ENCODE measurements at regions not wholly inside any gene's neighbourhood (a gene's known extent, or its start where the extent isn't known, plus 50 kb on each side); places are given as distances from the start of the nearest gene placed in this dataset.

DNA sequence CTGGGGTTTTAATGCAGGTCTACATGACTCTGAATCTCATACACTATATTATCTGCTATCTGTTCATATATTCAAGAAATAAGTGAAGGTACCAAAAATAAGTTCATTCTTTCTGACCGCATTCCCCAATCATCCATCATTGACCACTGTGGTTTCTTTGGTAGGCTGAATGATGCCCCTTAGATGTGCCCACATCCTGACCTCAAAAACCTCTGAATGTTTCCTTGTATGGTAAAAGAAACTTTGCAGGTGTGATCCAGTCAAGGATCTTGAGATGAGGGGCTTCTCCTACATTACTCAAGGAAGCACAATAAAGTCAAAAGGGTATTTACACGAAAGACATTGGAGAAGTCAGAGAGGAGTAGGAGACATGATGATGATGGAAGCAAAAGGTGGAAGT is 60.6 kb upstream of the LRRC8B start:
- Histone ChIP-seq H2BK5ac (ENCODE audit: low read depth, low read length, poor library complexity, severe bottlenecking) (no peak overlapping the region), H3K56ac (ENCODE audit: extremely low read depth, insufficient read depth, low read length) (no peak overlapping the region), H2AK5ac (ENCODE audit: low read depth, low read length) (no peak overlapping the region), H3K14ac (replicated peaks; ENCODE audit: low read depth, low read length) (no peak overlapping the region), H3K23ac (ENCODE audit: low read depth, low read length) (no peak overlapping the region), H3K4me3 (ENCODE audit: insufficient read depth, low read depth, low read length) (no peak overlapping the region), H4K20me1 (ENCODE audit: insufficient read depth, low read length) (no peaks in the 10 kb centered on the region), H3K18ac (ENCODE audit: low read depth, low read length) (no peak overlapping the region), H4K5ac (ENCODE audit: low read depth, low read length) (no peak overlapping the region), H2AFZ (replicated peaks; ENCODE audit: low read length, poor library complexity) (no peak overlapping the region), H2AK9ac (replicated peaks; ENCODE audit: low read depth, low read length, poor library complexity) (no peak overlapping the region), H3K9ac (ENCODE audit: low read depth, low read length) (no peak overlapping the region), H3K27ac (ENCODE audit: insufficient read depth, low read length) (no peak overlapping the region), H3K79me1 (ENCODE audit: low read depth in 1 of 2, low read length in 2 of 2) (no peaks in the 10 kb centered on the region), H3K4me2 (ENCODE audit: low read depth, low read length) (no peak overlapping the region), H2BK20ac (ENCODE audit: low read depth, low read length) (no peak overlapping the region), H2BK15ac (ENCODE audit: low read depth, low read length) (no peak overlapping the region), H3K9me3 (ENCODE audit: control insufficient read depth, insufficient read depth, low read length) (no peaks in the 10 kb centered on the region), H2BK120ac (ENCODE audit: low read depth, low read length) (no peak overlapping the region), H3K9me1 (ENCODE audit: insufficient read depth, low read length) (no peaks in the 10 kb centered on the region), H3K27me3 (ENCODE audit: control insufficient read depth, insufficient read depth, low read length) (no peaks in the 10 kb centered on the region; the same call in 1 of the 2 replicates), H3K4me1 (ENCODE audit: control insufficient read depth, insufficient read depth, low read length) (no peaks in the 10 kb centered on the region), H3K36me3 (ENCODE audit: control insufficient read depth, insufficient read depth, low read length) (no peaks in the 10 kb centered on the region), H4K91ac (ENCODE audit: insufficient read depth, low read depth, low read length) (no peak overlapping the region), H3K4ac (ENCODE audit: low read depth, low read length) (no peak overlapping the region), H4K8ac (ENCODE audit: low read depth in 2 of 2, low read length in 2 of 2) (no peak overlapping the region)
- TF ChIP-seq MXI1 (IDR thresholded peaks at IDR 0.05; ENCODE audit: borderline replicate concordance, low read depth, low read length): no peak
- TF ChIP-seq MAFK (IDR thresholded peaks at IDR 0.05; ENCODE audit: low read depth, low read length): no peak
- TF ChIP-seq CTCF (conservative IDR thresholded peaks at IDR 0.05; ENCODE audit: low read depth, low read length): no peak
- TF ChIP-seq USF2 (IDR thresholded peaks at IDR 0.05; ENCODE audit: low read depth, low read length): no peak
- TF ChIP-seq RFX5 (IDR thresholded peaks at IDR 0.05; ENCODE audit: low read depth, low read length): no peak
- no peak for TF ChIP-seq FOS (IDR thresholded peaks at IDR 0.05; ENCODE audit: low read depth, low read length)
- no peak for TF ChIP-seq CHD1 (IDR thresholded peaks at IDR 0.05; ENCODE audit: low read depth, low read length)
- no peak for TF ChIP-seq NFE2L2 (IDR thresholded peaks at IDR 0.05; ENCODE audit: low read depth, low read length)
- TF ChIP-seq SMC3 (IDR thresholded peaks at IDR 0.05; ENCODE audit: low read depth, low read length): no peak
- TF ChIP-seq ELK1 (IDR thresholded peaks at IDR 0.05; ENCODE audit: borderline replicate concordance, low read depth, low read length): no peak
- no peak for TF ChIP-seq RAD21 (IDR thresholded peaks at IDR 0.05; ENCODE audit: low read length)
- no peak for TF ChIP-seq POLR2A (IDR thresholded peaks at IDR 0.05; ENCODE audit: low read depth, low read length)
- no peak for TF ChIP-seq RCOR1 (IDR thresholded peaks at IDR 0.05; ENCODE audit: insufficient replicate concordance, low read length)
- no peak for TF ChIP-seq BHLHE40 (IDR thresholded peaks at IDR 0.05; ENCODE audit: low read depth, low read length)
- no peak for TF ChIP-seq CEBPB (IDR thresholded peaks at IDR 0.05; ENCODE audit: low read depth, low read length)
- TF ChIP-seq MAZ (IDR thresholded peaks at IDR 0.05; ENCODE audit: borderline replicate concordance, low read depth, low read length): no peak
- intact Hi-C loops (cut with micrococcal nuclease): no loop called here
- ChIA-PET POLR2A (ENCODE audit: unreplicated experiment) (no interaction called here), CTCF (no interaction called here)
- ATAC-seq (ENCODE audit: low read depth): no peak
- DNase-seq: no peak
- no CpG with 5 or more reads among the region's 2 CpGs for WGBS, 2 experiments (ENCODE audit: extremely low coverage in 2 of 2, insufficient read length in 1 of 2)
- in situ Hi-C loops (cut with MboI; ENCODE audit: low sequenced_read_pairs): no loop called here
- dilution Hi-C loops (cut with HindIII; ENCODE audit: low sequenced_read_pairs, unreplicated experiment): no loop called here
- no TSS peak for BruUV-seq (replicated peaks)
